NT2/D1 (cell line): ENCODE measurements at regions not wholly inside any gene's neighbourhood (a gene's known extent, or its start where the extent isn't known, plus 50 kb on each side); places are given as distances from the start of the nearest gene placed in this dataset.

Experiments used
- DNase-seq: peaks from one replicate; pipeline ENCODE4 v3.0.0-alpha.2; 2011; ENCODE audit warnings: low read depth, low spot score
- H3K27me3 ChIP-seq: 2 replicates; pipeline ENCODE4 v1.6.0; 2011; ENCODE audit warnings: mild to moderate bottlenecking; ENCODE audit not compliant: insufficient read length, insufficient read depth
- H3K36me3 ChIP-seq: 2 replicates; pipeline ENCODE4 v1.6.1; 2011; ENCODE audit warnings: mild to moderate bottlenecking, low read length, mixed read lengths; ENCODE audit not compliant: insufficient read depth, insufficient read length
- H3K4me1 ChIP-seq: 2 replicates; pipeline ENCODE4 v1.5.1; 2011; ENCODE audit not compliant: insufficient read depth, insufficient read length
- H3K4me3 ChIP-seq: 2 replicates; pipeline ENCODE4 v1.5.1; 2011; ENCODE audit warnings: low read depth; ENCODE audit not compliant: insufficient read length
- H3K9ac ChIP-seq: 2 replicates; pipeline ENCODE4 v1.6.0; 2011; ENCODE audit warnings: low read depth; ENCODE audit not compliant: insufficient read length
- H3K9me3 ChIP-seq: 2 replicates; pipeline ENCODE4 v1.5.1; 2011; ENCODE audit warnings: mild to moderate bottlenecking, low read length; ENCODE audit not compliant: insufficient read depth
- SUZ12 ChIP-seq: IDR thresholded peaks from 2 replicates; pipeline ENCODE4 v1.6.1; 2011; ENCODE audit not compliant: insufficient read length, insufficient read depth; ENCODE audit errors: extremely low read depth
- YY1 ChIP-seq: IDR thresholded peaks from 2 replicates; pipeline ENCODE4 v1.6.1; 2011; ENCODE audit not compliant: insufficient read length, insufficient read depth
- ZNF274 ChIP-seq: IDR thresholded peaks from 2 replicates; pipeline ENCODE4 v1.6.1; 2011; ENCODE audit warnings: mild to moderate bottlenecking, low read depth, low read length

- H3K9ac ChIP-seq = no peak overlapping the region
- no peaks in the 10 kb centered on the region for H3K27me3 ChIP-seq
- H3K4me3 ChIP-seq = no peak overlapping the region
- TF ChIP-seq SUZ12 = no peak
- no peak for TF ChIP-seq ZNF274
- TF ChIP-seq YY1 = no peak
- H3K36me3 ChIP-seq = no peaks in the 10 kb centered on the region
- DNase-seq = no peak
- H3K9me3 ChIP-seq = no peaks in the 10 kb centered on the region
- H3K4me1 ChIP-seq = no peaks in the 10 kb centered on the region
Measured at GRCh38 chr6:134467620-134468019, 149.7 kb upstream of the SGK1 start.

- no peaks in the 10 kb centered on the region for H3K4me1 ChIP-seq
- no peaks in the 10 kb centered on the region for H3K36me3 ChIP-seq
- no peak for DNase-seq
- H3K27me3 ChIP-seq = no peaks in the 10 kb centered on the region
- TF ChIP-seq SUZ12 (no peak), ZNF274 (no peak), YY1 (no peak)
- no peaks in the 10 kb centered on the region for H3K9me3 ChIP-seq
- H3K9ac ChIP-seq = no peak overlapping the region
- H3K4me3 ChIP-seq = no peak overlapping the region
Measured at GRCh38 chr6:134466771-134467525, 149.0 kb upstream of the SGK1 start.

- no peaks in the 10 kb centered on the region for H3K27me3 ChIP-seq
- DNase-seq = no peak
- no peaks in the 10 kb centered on the region for H3K36me3 ChIP-seq
- no peaks in the 10 kb centered on the region for H3K4me1 ChIP-seq
- TF ChIP-seq YY1 (no peak), ZNF274 (no peak), SUZ12 (no peak)
- no peak overlapping the region for H3K4me3 ChIP-seq
- no peaks in the 10 kb centered on the region for H3K9me3 ChIP-seq
- no peak overlapping the region for H3K9ac ChIP-seq
Measured at GRCh38 chr6:134464690-134465411, 146.9 kb upstream of the SGK1 start.

GRCh38 chr6:134458857-134459657 lies 141.1 kb upstream of the SGK1 start:
- Histone ChIP-seq H3K36me3 (no peaks in the 10 kb centered on the region), H3K9ac (no peak overlapping the region)
- DNase-seq = no peak

GRCh38 chr6:134457941-134458340 lies 140.0 kb upstream of the SGK1 start:
- no peak for TF ChIP-seq SUZ12
- TF ChIP-seq YY1 = no peak
- DNase-seq = no peak

More at GRCh38 chr6:134458857-134459657, 141.1 kb upstream of the SGK1 start:
- Histone ChIP-seq H3K27me3 (no peaks in the 10 kb centered on the region), H3K4me1 (no peaks in the 10 kb centered on the region), H3K9me3 (no peaks in the 10 kb centered on the region), H3K4me3 (no peak overlapping the region)
- TF ChIP-seq ZNF274 (no peak), SUZ12 (no peak), YY1 (no peak)

GRCh38 chr6:134456226-134456625 lies 138.3 kb upstream of the SGK1 start:
- DNase-seq = no peak
- no peaks in the 10 kb centered on the region for H3K27me3 ChIP-seq
- H3K4me1 ChIP-seq = no peaks in the 10 kb centered on the region
- no peaks in the 10 kb centered on the region for H3K36me3 ChIP-seq
- no peak for TF ChIP-seq SUZ12
- no peak for TF ChIP-seq YY1
- TF ChIP-seq ZNF274 = no peak
- H3K9ac ChIP-seq = no peak overlapping the region
- no peaks in the 10 kb centered on the region for H3K9me3 ChIP-seq
- no peak overlapping the region for H3K4me3 ChIP-seq

More at GRCh38 chr6:134457941-134458340, 140.0 kb upstream of the SGK1 start:
- no peaks in the 10 kb centered on the region for H3K27me3 ChIP-seq
- no peaks in the 10 kb centered on the region for H3K36me3 ChIP-seq
- no peaks in the 10 kb centered on the region for H3K9me3 ChIP-seq
- no peaks in the 10 kb centered on the region for H3K4me1 ChIP-seq
- H3K9ac ChIP-seq = no peak overlapping the region
- no peak overlapping the region for H3K4me3 ChIP-seq

GRCh38 chr6:134455319-134455718 lies 137.4 kb upstream of the SGK1 start:
- Histone ChIP-seq H3K9me3 (no peaks in the 10 kb centered on the region), H3K27me3 (no peaks in the 10 kb centered on the region), H3K36me3 (no peaks in the 10 kb centered on the region), H3K4me3 (no peak overlapping the region), H3K9ac (no peak overlapping the region), H3K4me1 (no peaks in the 10 kb centered on the region)
- no peak for DNase-seq
- TF ChIP-seq ZNF274 (no peak), YY1 (no peak), SUZ12 (no peak)
